Fibroblast of lung (primary cell): ENCODE measurements at regions not wholly inside any gene's neighbourhood (a gene's known extent, or its start where the extent isn't known, plus 50 kb on each side); places are given as distances from the start of the nearest gene placed in this dataset.

ENCODE experiments used
- CTCF ChIP-seq, 2 donors: IDR thresholded peaks in 1 of 2; conservative IDR thresholded peaks in 1 of 2; 1 replicate in 1 of 2; 2 replicates in 1 of 2; pipeline ENCODE4 v1.5.1; 2011 to 2012; ENCODE audit warnings: low read length in 2 of 2, control low read depth in 1 of 2, inconsistent platforms in 1 of 2, low read depth in 1 of 2, mild to moderate bottlenecking in 1 of 2
- EZH2 ChIP-seq: IDR thresholded peaks from 2 replicates; pipeline ENCODE4 v1.5.1; 2012; ENCODE audit warnings: low read length, control low read depth, mild to moderate bottlenecking; ENCODE audit errors: missing control alignments

DNA sequence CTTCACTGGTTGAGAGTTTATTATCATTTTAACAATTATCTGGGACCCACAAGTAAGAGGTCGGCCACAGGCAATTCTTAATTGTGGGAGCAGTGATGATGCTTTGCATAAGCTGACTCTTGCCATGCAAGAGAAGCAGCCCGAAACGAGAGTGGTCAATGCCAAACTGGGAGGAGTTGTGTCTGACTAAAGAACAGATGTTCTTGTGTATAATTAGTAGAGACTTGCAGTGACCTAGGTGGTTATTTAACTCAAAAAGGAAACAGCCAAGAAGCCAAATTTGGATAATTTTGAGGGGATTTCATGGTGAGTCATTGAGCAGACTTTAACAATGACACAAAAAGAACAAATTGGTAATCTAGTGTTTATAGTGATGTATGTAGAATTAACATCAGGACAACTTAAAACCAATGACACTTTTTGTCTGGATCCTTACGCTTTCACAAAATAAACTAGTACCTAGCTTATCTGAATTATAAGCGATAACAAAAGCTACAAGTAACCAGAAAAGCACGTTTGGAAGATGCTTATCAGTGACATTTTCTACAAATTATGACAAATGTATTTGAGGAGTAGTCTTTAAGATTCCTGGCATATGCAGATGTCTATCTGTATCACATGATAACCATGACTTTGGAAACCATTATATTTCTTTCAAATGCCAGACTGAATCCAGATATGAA, 184.7 kb upstream of the DLGAP1 start:
- no peak for TF ChIP-seq CTCF (conservative IDR thresholded peaks at IDR 0.05 in 1 of 2, IDR thresholded peaks at IDR 0.05 in 1 of 2; ENCODE audit: low read depth in 1 of 2, low read length in 2 of 2)
- TF ChIP-seq EZH2, result no peak
